ENCODE measurements at regions not wholly inside any gene's neighbourhood (a gene's known extent, or its start where the extent isn't known, plus 50 kb on each side); places are given as distances from the start of the nearest gene placed in this dataset.
"Not testable (repeated sequence)": the region's sequence is repeated elsewhere in the genome, so short reads cannot be mapped to it uniquely, and the experiment has no call there.

DNA sequence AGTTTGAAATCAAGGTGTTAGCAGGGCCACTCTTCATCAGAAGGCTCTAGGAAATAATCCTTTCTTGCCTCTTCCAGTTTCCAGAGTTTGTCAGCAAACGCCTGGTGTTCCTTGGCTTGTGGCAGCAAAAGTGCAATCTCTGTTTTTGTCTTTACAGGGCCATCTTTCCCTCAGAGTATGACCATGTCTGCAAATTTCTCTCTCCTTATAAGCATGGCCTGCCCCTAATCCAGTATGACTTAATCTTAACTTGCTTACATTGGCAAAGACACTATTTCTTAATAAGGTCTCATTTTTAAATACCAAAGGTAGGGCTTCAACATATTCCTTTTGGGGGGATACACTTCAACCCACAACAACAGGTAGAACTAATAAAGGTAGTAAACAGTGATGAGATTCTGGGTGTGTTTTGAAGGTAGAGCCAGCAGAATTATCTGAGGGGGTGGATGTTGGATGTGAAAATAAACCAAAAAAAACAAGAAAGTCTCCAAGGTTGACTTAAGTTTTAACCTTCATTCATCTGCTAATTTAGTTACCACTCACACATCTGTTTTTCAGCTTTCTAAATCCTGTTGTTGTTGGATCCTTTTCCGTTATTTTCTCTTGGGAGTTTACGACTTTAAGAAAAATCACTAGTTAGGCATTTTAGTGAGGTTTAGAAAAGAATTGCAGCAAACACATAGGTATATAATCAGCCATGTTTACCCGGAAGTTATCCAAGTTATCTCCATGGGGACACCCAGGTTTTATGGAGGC lies 234.4 kb upstream of the FIGN start:
- Histone ChIP-seq H3K27me3 (ENCODE audit: control insufficient read depth in 3 of 3, insufficient read depth in 3 of 3, low read length in 3 of 3) (no peaks in the 10 kb centered on the region), H3K9me3 (ENCODE audit: control insufficient read depth in 3 of 3, low read length in 3 of 3) (no peaks in the 10 kb centered on the region), H3K27ac (ENCODE audit: low read depth, low read length) (no peak overlapping the region), H3K9ac (ENCODE audit: low read depth in 1 of 3, low read length in 3 of 3) (no peak overlapping the region), H3K4me3 (ENCODE audit: low read length in 3 of 3) (no peak overlapping the region), H3K4me1 (ENCODE audit: control insufficient read depth in 3 of 3, insufficient read depth in 3 of 3, low read length in 3 of 3) (no peaks in the 10 kb centered on the region), H3K36me3 (ENCODE audit: control insufficient read depth in 3 of 3, insufficient read depth in 3 of 3, low read length in 3 of 3) (no peaks in the 10 kb centered on the region)

DNA sequence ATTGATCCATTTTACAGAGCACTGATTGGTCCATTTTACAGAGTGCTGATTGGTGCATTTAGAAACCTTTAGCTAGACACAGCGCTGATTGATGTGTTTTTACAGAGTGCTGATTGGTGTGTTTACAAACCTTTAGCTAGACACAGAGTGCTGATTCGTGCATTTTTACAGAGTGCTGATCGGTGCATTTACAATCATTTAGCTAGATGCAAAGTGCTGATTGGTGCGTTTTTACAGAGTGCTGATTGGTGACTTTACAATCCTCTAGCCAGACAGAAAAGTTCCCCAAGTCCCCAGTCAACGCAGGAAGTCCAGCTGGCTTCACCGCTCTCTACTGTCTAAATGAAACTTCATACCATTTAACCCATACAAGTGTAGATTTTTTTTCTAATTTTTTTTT lies 228.5 kb upstream of the FIGN start:
- H3K9ac ChIP-seq (ENCODE audit: low read depth in 1 of 3, low read length in 3 of 3); H3K27ac ChIP-seq (ENCODE audit: low read depth, low read length); H3K36me3 ChIP-seq (ENCODE audit: control insufficient read depth in 3 of 3, insufficient read depth in 3 of 3, low read length in 3 of 3); H3K4me1 ChIP-seq (ENCODE audit: control insufficient read depth in 3 of 3, insufficient read depth in 3 of 3, low read length in 3 of 3); H3K9me3 ChIP-seq (ENCODE audit: control insufficient read depth in 3 of 3, low read length in 3 of 3); H3K27me3 ChIP-seq (ENCODE audit: control insufficient read depth in 3 of 3, insufficient read depth in 3 of 3, low read length in 3 of 3); H3K4me3 ChIP-seq (ENCODE audit: low read length in 3 of 3): not testable (repeated sequence)

DNA sequence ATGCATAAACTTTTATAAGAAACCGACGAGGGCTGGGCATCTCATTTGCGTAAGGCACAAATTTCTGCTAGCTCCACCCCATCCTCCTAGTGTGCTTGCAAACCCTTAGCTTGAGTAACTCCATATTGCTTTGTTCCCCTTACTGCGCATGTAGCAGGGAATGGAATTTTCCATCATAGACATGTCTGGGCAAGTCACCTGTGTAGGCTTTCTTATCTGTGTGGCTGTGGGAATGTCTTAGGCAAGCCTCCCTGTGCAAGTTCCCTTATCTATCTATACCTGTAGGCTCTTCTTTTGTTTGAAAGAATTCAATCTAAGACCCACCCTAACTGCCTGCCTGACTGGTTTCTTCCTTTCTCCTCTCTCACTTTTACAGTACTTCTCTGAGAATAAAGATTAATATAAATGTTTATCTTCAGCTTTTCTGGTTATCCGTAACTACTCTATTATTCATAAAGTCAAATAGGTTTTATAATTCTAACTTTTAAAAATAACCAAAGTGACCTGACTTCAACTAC lies 217.6 kb upstream of the FIGN start:
- Histone ChIP-seq H3K4me1 (ENCODE audit: control insufficient read depth in 3 of 3, insufficient read depth in 3 of 3, low read length in 3 of 3) (no peaks in the 10 kb centered on the region), H3K36me3 (ENCODE audit: control insufficient read depth in 3 of 3, insufficient read depth in 3 of 3, low read length in 3 of 3) (no peaks in the 10 kb centered on the region), H3K4me3 (ENCODE audit: low read length in 3 of 3) (no peak overlapping the region), H3K27me3 (ENCODE audit: control insufficient read depth in 3 of 3, insufficient read depth in 3 of 3, low read length in 3 of 3) (no peaks in the 10 kb centered on the region), H3K27ac (ENCODE audit: low read depth, low read length) (no peak overlapping the region), H3K9me3 (ENCODE audit: control insufficient read depth in 3 of 3, low read length in 3 of 3) (no peaks in the 10 kb centered on the region), H3K9ac (ENCODE audit: low read depth in 1 of 3, low read length in 3 of 3) (no peak overlapping the region)

DNA sequence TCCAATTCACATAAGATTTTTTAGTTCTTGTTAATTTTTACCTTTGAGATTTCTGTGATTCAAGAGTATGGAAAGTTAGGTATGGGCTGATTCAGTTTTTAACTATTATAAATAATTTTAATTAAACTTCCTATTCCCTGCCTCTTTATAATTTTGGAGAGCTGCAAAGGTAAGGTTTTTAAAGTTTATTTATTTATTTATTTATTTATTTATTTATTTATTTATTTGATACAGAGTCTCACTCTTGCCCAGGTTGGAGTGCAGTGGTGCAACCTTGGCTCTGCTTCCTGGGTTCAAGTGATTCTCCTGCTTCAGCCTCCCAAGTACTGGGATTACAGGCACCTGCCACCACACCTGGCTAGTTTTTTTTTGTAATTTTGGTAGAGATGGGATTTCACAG lies 215.5 kb upstream of the FIGN start:
- no peaks in the 10 kb centered on the region for H3K36me3 ChIP-seq (ENCODE audit: control insufficient read depth in 3 of 3, insufficient read depth in 3 of 3, low read length in 3 of 3)
- no peaks in the 10 kb centered on the region for H3K27me3 ChIP-seq (ENCODE audit: control insufficient read depth in 3 of 3, insufficient read depth in 3 of 3, low read length in 3 of 3)
- no peaks in the 10 kb centered on the region for H3K4me1 ChIP-seq (ENCODE audit: control insufficient read depth in 3 of 3, insufficient read depth in 3 of 3, low read length in 3 of 3)
- no peak overlapping the region for H3K4me3 ChIP-seq (ENCODE audit: low read length in 3 of 3)
- no peaks in the 10 kb centered on the region for H3K9me3 ChIP-seq (ENCODE audit: control insufficient read depth in 3 of 3, low read length in 3 of 3)
- H3K27ac ChIP-seq (ENCODE audit: low read depth, low read length), result no peak overlapping the region
- no peak overlapping the region for H3K9ac ChIP-seq (ENCODE audit: low read depth in 1 of 3, low read length in 3 of 3)

DNA sequence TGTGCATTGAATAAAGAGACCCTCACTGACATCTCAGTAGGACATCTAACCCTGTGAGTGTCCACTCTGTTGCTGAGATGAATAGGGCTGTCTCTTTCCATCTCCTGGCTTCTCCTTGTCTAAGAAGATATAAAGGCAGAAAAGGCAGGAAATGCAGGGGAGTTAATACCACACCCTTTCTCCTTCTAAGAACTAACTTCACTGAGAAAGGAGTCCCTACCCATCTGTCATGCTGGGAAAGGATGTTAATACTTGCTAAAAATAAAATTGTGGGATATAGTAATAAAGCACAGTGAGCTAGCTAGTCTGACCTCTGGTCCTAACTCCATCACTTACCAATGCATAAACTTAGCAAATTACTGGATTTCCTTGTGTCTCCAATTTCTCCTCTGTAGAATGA lies 213.9 kb upstream of the FIGN start:
- no peak overlapping the region for H3K27ac ChIP-seq (ENCODE audit: low read depth, low read length)
- H3K36me3 ChIP-seq (ENCODE audit: control insufficient read depth in 3 of 3, insufficient read depth in 3 of 3, low read length in 3 of 3), result no peaks in the 10 kb centered on the region
- no peaks in the 10 kb centered on the region for H3K9me3 ChIP-seq (ENCODE audit: control insufficient read depth in 3 of 3, low read length in 3 of 3)
- no peaks in the 10 kb centered on the region for H3K27me3 ChIP-seq (ENCODE audit: control insufficient read depth in 3 of 3, insufficient read depth in 3 of 3, low read length in 3 of 3)
- H3K4me3 ChIP-seq (ENCODE audit: low read length in 3 of 3), result no peak overlapping the region
- H3K9ac ChIP-seq (ENCODE audit: low read depth in 1 of 3, low read length in 3 of 3), result no peak overlapping the region
- no peaks in the 10 kb centered on the region for H3K4me1 ChIP-seq (ENCODE audit: control insufficient read depth in 3 of 3, insufficient read depth in 3 of 3, low read length in 3 of 3)

DNA sequence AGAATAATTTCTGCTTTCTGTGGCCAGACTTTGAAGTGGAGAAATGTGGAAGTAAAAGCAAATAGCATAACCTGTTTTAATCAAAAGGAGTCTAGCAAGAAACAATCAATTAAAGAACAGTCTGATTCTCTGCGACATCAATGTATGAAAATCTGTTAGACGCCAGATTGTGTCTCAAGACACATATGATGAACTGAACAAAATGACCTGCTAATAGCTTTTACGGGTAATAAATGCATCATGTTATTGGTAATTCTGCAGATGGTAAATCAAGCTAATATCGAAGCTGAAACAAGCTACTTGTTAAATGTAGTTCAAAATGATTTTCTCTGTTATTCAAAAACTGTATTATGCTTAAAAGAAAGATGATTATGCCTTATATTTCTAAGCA lies 208.5 kb upstream of the FIGN start:
- no peaks in the 10 kb centered on the region for H3K9me3 ChIP-seq (ENCODE audit: control insufficient read depth in 3 of 3, low read length in 3 of 3)
- no peak overlapping the region for H3K27ac ChIP-seq (ENCODE audit: low read depth, low read length)
- H3K9ac ChIP-seq (ENCODE audit: low read depth in 1 of 3, low read length in 3 of 3), result no peak overlapping the region
- no peak overlapping the region for H3K4me3 ChIP-seq (ENCODE audit: low read length in 3 of 3)
- no peaks in the 10 kb centered on the region for H3K36me3 ChIP-seq (ENCODE audit: control insufficient read depth in 3 of 3, insufficient read depth in 3 of 3, low read length in 3 of 3)
- no peaks in the 10 kb centered on the region for H3K4me1 ChIP-seq (ENCODE audit: control insufficient read depth in 3 of 3, insufficient read depth in 3 of 3, low read length in 3 of 3)
- no peaks in the 10 kb centered on the region for H3K27me3 ChIP-seq (ENCODE audit: control insufficient read depth in 3 of 3, insufficient read depth in 3 of 3, low read length in 3 of 3)

DNA sequence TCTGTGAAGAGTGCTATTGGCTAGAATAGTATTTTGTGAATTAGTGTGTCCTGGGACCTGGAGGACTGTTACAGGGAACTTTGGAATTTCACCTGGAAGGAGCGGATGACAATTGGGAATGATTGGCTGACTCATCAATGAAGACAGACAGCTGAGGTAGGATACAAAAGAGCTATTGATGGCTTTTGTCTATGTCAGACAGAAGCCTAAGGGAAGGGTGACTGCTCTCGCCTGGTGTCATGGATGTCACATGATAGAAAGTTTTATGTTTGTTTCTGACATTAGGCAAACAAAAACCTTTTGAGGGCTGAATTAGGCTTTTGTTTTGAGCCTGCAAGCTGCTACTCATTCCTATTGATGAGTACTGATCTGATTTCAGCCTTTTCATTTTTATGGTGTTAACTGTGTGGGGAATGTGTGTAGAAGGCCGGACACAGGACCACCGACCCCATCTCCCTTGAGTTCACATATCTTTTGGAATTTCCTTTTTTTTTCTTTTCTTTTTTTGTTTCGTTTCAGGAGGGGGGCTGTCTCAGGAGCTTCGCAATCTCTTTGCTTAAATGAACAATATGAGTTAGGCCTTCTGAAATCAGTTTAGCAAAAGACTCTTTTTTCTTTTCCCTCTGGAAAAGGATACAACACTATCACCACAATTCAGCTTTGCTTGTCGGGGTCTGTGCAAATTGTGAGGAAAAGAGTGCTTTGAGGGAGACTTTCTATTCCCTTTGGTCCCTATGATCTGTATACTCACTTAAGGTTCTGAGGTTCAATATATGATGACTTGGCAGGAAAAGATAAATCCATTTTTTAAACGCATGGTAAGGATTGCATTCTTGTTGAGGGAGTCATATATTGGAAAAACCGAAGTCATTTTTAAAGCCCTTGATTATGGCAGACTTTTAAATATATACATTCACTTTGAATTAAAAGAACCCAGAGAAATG lies 207.9 kb upstream of the FIGN start:
- Histone ChIP-seq H3K27me3 (ENCODE audit: control insufficient read depth in 3 of 3, insufficient read depth in 3 of 3, low read length in 3 of 3) (no peaks in the 10 kb centered on the region), H3K9ac (ENCODE audit: low read depth in 1 of 3, low read length in 3 of 3) (no peak overlapping the region), H3K4me1 (ENCODE audit: control insufficient read depth in 3 of 3, insufficient read depth in 3 of 3, low read length in 3 of 3) (no peaks in the 10 kb centered on the region), H3K4me3 (ENCODE audit: low read length in 3 of 3) (no peak overlapping the region), H3K36me3 (ENCODE audit: control insufficient read depth in 3 of 3, insufficient read depth in 3 of 3, low read length in 3 of 3) (no peaks in the 10 kb centered on the region), H3K27ac (ENCODE audit: low read depth, low read length) (no peak overlapping the region), H3K9me3 (ENCODE audit: control insufficient read depth in 3 of 3, low read length in 3 of 3) (no peaks in the 10 kb centered on the region)

DNA sequence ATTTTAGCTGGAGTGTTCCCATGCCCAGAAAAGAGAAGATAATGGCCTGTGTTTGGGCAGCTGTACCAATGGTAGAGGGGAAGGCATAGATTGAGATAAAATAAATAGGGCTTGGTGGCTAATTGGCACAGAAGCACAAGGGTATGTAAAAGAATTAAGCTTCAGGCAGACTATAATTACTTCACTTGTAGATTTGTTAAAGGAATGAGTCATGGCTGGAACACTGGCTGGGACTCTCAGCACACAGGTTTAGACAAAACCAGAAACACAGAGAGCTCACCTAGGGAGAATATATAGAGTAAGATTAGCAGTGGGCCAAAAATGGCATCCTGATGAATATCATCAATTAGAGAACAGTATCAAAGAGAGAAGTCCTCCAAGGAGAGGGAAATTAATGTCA lies 198.3 kb upstream of the FIGN start:
- Histone ChIP-seq H3K4me1 (ENCODE audit: control insufficient read depth in 3 of 3, insufficient read depth in 3 of 3, low read length in 3 of 3) (no peaks in the 10 kb centered on the region), H3K9ac (ENCODE audit: low read depth in 1 of 3, low read length in 3 of 3) (no peak overlapping the region), H3K4me3 (ENCODE audit: low read length in 3 of 3) (no peak overlapping the region), H3K36me3 (ENCODE audit: control insufficient read depth in 3 of 3, insufficient read depth in 3 of 3, low read length in 3 of 3) (no peaks in the 10 kb centered on the region), H3K27ac (ENCODE audit: low read depth, low read length) (no peak overlapping the region), H3K27me3 (ENCODE audit: control insufficient read depth in 3 of 3, insufficient read depth in 3 of 3, low read length in 3 of 3) (no peaks in the 10 kb centered on the region), H3K9me3 (ENCODE audit: control insufficient read depth in 3 of 3, low read length in 3 of 3) (no peaks in the 10 kb centered on the region)

DNA sequence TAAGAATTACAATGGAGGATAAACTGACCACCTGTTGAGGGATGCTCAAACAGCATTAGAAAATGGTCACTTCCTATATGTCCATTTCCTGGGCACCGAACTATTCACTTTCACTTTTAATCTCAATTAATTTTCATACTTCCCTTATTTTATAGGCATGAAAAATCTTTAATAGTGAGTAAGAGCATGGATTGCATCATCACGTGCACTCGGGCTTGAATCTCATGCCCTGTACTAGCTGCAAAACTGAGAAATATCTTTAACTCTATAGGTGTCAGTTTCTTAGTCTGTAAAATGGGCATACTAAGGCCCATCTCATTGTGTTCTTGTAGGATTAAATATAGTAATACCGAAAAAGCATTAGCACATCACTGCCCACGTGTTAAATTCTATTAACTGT lies 183.9 kb upstream of the FIGN start:
- no peak overlapping the region for H3K27ac ChIP-seq (ENCODE audit: low read depth, low read length)
- no peaks in the 10 kb centered on the region for H3K27me3 ChIP-seq (ENCODE audit: control insufficient read depth in 3 of 3, insufficient read depth in 3 of 3, low read length in 3 of 3)
- no peaks in the 10 kb centered on the region for H3K4me1 ChIP-seq (ENCODE audit: control insufficient read depth in 3 of 3, insufficient read depth in 3 of 3, low read length in 3 of 3)
- H3K4me3 ChIP-seq (ENCODE audit: low read length in 3 of 3), result no peak overlapping the region
- H3K9ac ChIP-seq (ENCODE audit: low read depth in 1 of 3, low read length in 3 of 3), result no peak overlapping the region
- H3K9me3 ChIP-seq (ENCODE audit: control insufficient read depth in 3 of 3, low read length in 3 of 3), result no peaks in the 10 kb centered on the region
- no peaks in the 10 kb centered on the region for H3K36me3 ChIP-seq (ENCODE audit: control insufficient read depth in 3 of 3, insufficient read depth in 3 of 3, low read length in 3 of 3)

DNA sequence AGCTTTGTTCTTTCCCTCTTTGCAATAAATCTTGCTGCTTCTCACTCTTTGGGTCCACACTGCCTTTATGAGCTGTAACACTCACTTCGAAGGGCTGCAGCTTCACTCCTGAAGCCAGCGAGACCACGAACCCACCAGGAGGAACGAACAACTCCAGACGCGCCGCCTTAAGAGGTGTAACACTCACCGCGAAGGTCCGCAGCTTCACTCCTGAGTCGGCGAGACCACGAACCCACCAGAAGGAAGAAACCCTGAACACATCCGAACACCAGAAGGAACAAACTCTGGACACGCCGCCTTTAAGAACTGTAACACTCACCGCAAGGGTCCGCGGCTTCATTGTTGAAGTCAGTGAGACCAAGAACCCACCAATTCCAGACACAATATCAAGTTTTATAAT lies 178.7 kb upstream of the FIGN start:
- not testable (repeated sequence) for H3K4me3 ChIP-seq (ENCODE audit: low read length in 3 of 3); H3K9ac ChIP-seq (ENCODE audit: low read depth in 1 of 3, low read length in 3 of 3); H3K36me3 ChIP-seq (ENCODE audit: control insufficient read depth in 3 of 3, insufficient read depth in 3 of 3, low read length in 3 of 3); H3K4me1 ChIP-seq (ENCODE audit: control insufficient read depth in 3 of 3, insufficient read depth in 3 of 3, low read length in 3 of 3); H3K9me3 ChIP-seq (ENCODE audit: control insufficient read depth in 3 of 3, low read length in 3 of 3); H3K27ac ChIP-seq (ENCODE audit: low read depth, low read length); H3K27me3 ChIP-seq (ENCODE audit: control insufficient read depth in 3 of 3, insufficient read depth in 3 of 3, low read length in 3 of 3)

All from skeletal muscle tissue (tissue), 3 donors.